SK-N-SH treated with all-trans-retinoic acid at 6 μM for 48 hours (cell line): ENCODE measurements at regions not wholly inside any gene's neighbourhood (a gene's known extent, or its start where the extent isn't known, plus 50 kb on each side); places are given as distances from the start of the nearest gene placed in this dataset.

ENCODE experiments used
- ATAC-seq: fragments of 200-7000 bp; cut with Tn5 transposase; 3 replicates; pipeline ENCODE4 v1.9.1; 2020; ENCODE audit warnings: mild to moderate bottlenecking, moderate library complexity
- ARNTL ChIP-seq: fragments of 450-650 bp; formaldehyde crosslinking; IDR thresholded peaks from 2 replicates; pipeline ENCODE4 v1.5.0; 2020; ENCODE audit warnings: low read depth, mild to moderate bottlenecking, moderate library complexity, borderline replicate concordance
- BACH2 ChIP-seq: fragments of 250-450 bp; sonication (Bioruptor Pico); IDR thresholded peaks from 2 replicates; pipeline ENCODE4 v1.9.0; 2021; ENCODE audit warnings: mild to moderate bottlenecking, borderline replicate concordance
- CSDC2 ChIP-seq: fragments of 250-450 bp; sonication (Bioruptor Pico); IDR thresholded peaks from 2 replicates; pipeline ENCODE4 v1.5.0; 2020; ENCODE audit warnings: mild to moderate bottlenecking, moderate library complexity
- CSRNP3 ChIP-seq: fragments of 250-450 bp; sonication (Bioruptor Pico); IDR thresholded peaks from 2 replicates; pipeline ENCODE4 v1.5.1; 2021; ENCODE audit warnings: mild to moderate bottlenecking, moderate library complexity
- GLIS3 ChIP-seq: fragments of 250-450 bp; sonication (Bioruptor Pico); IDR thresholded peaks from 2 replicates; pipeline ENCODE4 v1.5.0; 2020; ENCODE audit warnings: mild to moderate bottlenecking, moderate library complexity
- ISL1 ChIP-seq: fragments of 250-450 bp; sonication (Bioruptor Pico); IDR thresholded peaks from 2 replicates; pipeline ENCODE4 v2.1.2; 2022; ENCODE audit warnings: mild to moderate bottlenecking, moderate library complexity
- OSR1 ChIP-seq: fragments of 250-450 bp; sonication (Bioruptor Pico); IDR thresholded peaks from 2 replicates; pipeline ENCODE4 v1.8.0; 2022; ENCODE audit warnings: moderate library complexity, mild to moderate bottlenecking, inconsistent platforms
- SNAI2 ChIP-seq: fragments of 250-450 bp; sonication (Bioruptor Pico); IDR thresholded peaks from 2 replicates; pipeline ENCODE4 v1.5.0; 2020; ENCODE audit warnings: mild to moderate bottlenecking, moderate library complexity
- TCF4 ChIP-seq: fragments of 250-450 bp; sonication (Bioruptor Pico); IDR thresholded peaks from 2 replicates; pipeline ENCODE4 v1.8.0; 2021; ENCODE audit warnings: mild to moderate bottlenecking, moderate library complexity, borderline replicate concordance
- TOX ChIP-seq: fragments of 250-450 bp; sonication (Bioruptor Pico); IDR thresholded peaks from 2 replicates; pipeline ENCODE4 v1.8.0; 2021; ENCODE audit warnings: mild to moderate bottlenecking, moderate library complexity, borderline replicate concordance
- ZC3H10 ChIP-seq: fragments of 250-450 bp; sonication (Bioruptor Pico); IDR thresholded peaks from 2 replicates; pipeline ENCODE4 v1.5.1; 2021; ENCODE audit warnings: mild to moderate bottlenecking, moderate library complexity
- ZFP30 ChIP-seq: fragments of 450-650 bp; formaldehyde crosslinking; IDR thresholded peaks from 2 replicates; pipeline ENCODE4 v1.5.0; 2022; ENCODE audit warnings: mild to moderate bottlenecking, moderate library complexity
- ZNF565 ChIP-seq: fragments of 450-650 bp; formaldehyde crosslinking; conservative IDR thresholded peaks from 2 replicates; pipeline ENCODE4 v1.5.0; 2020; ENCODE audit warnings: low read depth, mild to moderate bottlenecking, moderate library complexity
- ZNF70 ChIP-seq: fragments of 450-650 bp; formaldehyde crosslinking; IDR thresholded peaks from 2 replicates; pipeline ENCODE4 v1.5.0; 2020; ENCODE audit warnings: mild to moderate bottlenecking, moderate library complexity
- ZNF8 ChIP-seq: fragments of 450-650 bp; formaldehyde crosslinking; IDR thresholded peaks from 2 replicates; pipeline ENCODE4 v1.5.0; 2020; ENCODE audit warnings: mild to moderate bottlenecking, moderate library complexity
- TF ChIP-seq, protein P1 (sequence below): fragments of 250-450 bp; sonication (Bioruptor Pico); IDR thresholded peaks from 2 replicates; pipeline ENCODE4 v1.8.0; 2021; ENCODE audit warnings: low read depth, mild to moderate bottlenecking, moderate library complexity, borderline replicate concordance
- TF ChIP-seq, protein P2 (sequence below): fragments of 250-450 bp; sonication (Bioruptor Pico); IDR thresholded peaks from 2 replicates; pipeline ENCODE4 v1.5.0; 2020; ENCODE audit warnings: mild to moderate bottlenecking, moderate library complexity
- TF ChIP-seq, protein P3 (sequence below): fragments of 250-450 bp; sonication (Bioruptor Pico); IDR thresholded peaks from 2 replicates; pipeline ENCODE4 v1.5.1; 2020; ENCODE audit warnings: low read depth, mild to moderate bottlenecking, moderate library complexity

DNA sequence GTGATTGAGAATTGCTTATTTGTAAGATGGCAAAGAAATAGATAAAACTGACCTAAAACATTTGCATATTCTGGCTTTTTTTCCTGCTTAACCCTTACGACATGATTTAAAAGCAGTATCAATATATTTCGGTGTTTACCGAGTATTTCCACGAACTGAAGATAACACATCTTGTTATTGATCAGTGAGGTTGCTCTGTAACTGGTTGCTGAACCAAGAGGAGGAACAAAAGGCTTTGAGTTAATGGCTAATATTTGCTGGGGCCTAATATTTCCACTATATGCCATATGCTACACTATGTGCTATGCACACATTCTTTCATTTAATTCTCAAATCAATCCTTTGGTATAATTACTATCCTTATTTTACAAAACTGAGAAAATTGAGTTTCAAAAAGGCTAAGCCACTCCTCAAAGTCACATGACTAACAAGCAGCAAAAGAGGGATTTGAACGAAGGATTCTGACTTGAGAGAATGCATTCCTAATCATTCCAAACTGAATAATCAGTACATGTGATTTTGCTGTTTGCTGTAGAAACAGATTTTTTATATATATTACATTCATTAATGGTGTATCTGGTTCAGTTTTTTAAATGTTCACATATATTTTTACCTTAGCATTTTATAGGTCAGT, 346.0 kb downstream of the USP25 start:
- no peak for ATAC-seq
- TF ChIP-seq GLIS3 (no peak), ARNTL (CRISPR knock-in tag) (no peak), ISL1 (CRISPR knock-in tag) (no peak), BACH2 (CRISPR knock-in tag) (no peak), ZC3H10 (CRISPR knock-in tag) (no peak), TOX (CRISPR knock-in tag) (no peak), CSDC2 (CRISPR knock-in tag) (no peak)
- TF ChIP-seq, protein P1, sequence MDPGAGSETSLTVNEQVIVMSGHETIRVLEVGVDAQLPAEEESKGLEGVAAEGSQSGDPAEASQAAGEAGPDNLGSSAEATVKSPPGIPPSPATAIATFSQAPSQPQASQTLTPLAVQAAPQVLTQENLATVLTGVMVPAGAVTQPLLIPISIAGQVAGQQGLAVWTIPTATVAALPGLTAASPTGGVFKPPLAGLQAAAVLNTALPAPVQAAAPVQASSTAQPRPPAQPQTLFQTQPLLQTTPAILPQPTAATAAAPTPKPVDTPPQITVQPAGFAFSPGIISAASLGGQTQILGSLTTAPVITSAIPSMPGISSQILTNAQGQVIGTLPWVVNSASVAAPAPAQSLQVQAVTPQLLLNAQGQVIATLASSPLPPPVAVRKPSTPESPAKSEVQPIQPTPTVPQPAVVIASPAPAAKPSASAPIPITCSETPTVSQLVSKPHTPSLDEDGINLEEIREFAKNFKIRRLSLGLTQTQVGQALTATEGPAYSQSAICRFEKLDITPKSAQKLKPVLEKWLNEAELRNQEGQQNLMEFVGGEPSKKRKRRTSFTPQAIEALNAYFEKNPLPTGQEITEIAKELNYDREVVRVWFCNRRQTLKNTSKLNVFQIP: no peak

GRCh38 chr21:16076465-16076864, 346.7 kb downstream of the USP25 start:
- ATAC-seq: no peak
- no peak for TF ChIP-seq BACH2 (CRISPR knock-in tag)
- TF ChIP-seq TOX (CRISPR knock-in tag): no peak
- no peak for TF ChIP-seq ZNF70 (CRISPR knock-in tag)
- TF ChIP-seq OSR1 (CRISPR knock-in tag): no peak
- TF ChIP-seq GLIS3: no peak
- no peak for TF ChIP-seq ISL1 (CRISPR knock-in tag)
- TF ChIP-seq SNAI2 (CRISPR knock-in tag): no peak
- no peak for TF ChIP-seq CSRNP3 (CRISPR knock-in tag)
- TF ChIP-seq, protein P2, sequence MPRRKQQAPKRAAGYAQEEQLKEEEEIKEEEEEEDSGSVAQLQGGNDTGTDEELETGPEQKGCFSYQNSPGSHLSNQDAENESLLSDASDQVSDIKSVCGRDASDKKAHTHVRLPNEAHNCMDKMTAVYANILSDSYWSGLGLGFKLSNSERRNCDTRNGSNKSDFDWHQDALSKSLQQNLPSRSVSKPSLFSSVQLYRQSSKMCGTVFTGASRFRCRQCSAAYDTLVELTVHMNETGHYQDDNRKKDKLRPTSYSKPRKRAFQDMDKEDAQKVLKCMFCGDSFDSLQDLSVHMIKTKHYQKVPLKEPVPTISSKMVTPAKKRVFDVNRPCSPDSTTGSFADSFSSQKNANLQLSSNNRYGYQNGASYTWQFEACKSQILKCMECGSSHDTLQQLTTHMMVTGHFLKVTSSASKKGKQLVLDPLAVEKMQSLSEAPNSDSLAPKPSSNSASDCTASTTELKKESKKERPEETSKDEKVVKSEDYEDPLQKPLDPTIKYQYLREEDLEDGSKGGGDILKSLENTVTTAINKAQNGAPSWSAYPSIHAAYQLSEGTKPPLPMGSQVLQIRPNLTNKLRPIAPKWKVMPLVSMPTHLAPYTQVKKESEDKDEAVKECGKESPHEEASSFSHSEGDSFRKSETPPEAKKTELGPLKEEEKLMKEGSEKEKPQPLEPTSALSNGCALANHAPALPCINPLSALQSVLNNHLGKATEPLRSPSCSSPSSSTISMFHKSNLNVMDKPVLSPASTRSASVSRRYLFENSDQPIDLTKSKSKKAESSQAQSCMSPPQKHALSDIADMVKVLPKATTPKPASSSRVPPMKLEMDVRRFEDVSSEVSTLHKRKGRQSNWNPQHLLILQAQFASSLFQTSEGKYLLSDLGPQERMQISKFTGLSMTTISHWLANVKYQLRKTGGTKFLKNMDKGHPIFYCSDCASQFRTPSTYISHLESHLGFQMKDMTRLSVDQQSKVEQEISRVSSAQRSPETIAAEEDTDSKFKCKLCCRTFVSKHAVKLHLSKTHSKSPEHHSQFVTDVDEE (CRISPR knock-in tag): no peak
- TF ChIP-seq, protein P1: no peak
- TF ChIP-seq ZNF8 (CRISPR knock-in tag): no peak
- TF ChIP-seq ZFP30 (CRISPR knock-in tag): no peak
- TF ChIP-seq CSDC2 (CRISPR knock-in tag): no peak
- TF ChIP-seq ZC3H10 (CRISPR knock-in tag): no peak
- no peak for TF ChIP-seq TCF4 (CRISPR knock-in tag)
- TF ChIP-seq, all 23 proteins: peak for 0

DNA sequence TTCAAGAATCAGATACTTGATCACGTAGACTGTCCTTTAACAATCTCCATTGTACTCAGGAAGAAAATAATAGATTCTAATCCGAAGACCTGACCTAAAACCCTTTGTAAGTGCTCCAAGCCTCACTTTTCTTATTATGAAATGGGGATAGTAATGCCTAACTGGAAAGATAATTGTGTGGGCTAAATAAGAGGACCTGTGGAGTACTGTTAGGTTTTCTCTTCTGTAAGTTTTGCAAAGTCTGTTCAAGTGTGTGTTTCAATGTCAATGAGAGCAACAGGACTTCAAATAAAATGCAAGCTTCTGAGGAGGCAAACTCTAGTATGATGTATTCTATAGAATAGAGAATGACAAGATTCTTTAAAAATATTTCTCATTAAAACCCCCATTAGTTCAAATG, 348.6 kb downstream of the USP25 start:
- TF ChIP-seq, protein P3, sequence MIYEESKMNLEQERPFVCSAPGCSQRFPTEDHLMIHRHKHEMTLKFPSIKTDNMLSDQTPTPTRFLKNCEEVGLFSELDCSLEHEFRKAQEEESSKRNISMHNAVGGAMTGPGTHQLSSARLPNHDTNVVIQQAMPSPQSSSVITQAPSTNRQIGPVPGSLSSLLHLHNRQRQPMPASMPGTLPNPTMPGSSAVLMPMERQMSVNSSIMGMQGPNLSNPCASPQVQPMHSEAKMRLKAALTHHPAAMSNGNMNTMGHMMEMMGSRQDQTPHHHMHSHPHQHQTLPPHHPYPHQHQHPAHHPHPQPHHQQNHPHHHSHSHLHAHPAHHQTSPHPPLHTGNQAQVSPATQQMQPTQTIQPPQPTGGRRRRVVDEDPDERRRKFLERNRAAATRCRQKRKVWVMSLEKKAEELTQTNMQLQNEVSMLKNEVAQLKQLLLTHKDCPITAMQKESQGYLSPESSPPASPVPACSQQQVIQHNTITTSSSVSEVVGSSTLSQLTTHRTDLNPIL (CRISPR knock-in tag): no peak
- TF ChIP-seq OSR1 (CRISPR knock-in tag) (no peak), CSRNP3 (CRISPR knock-in tag) (no peak), ZFP30 (CRISPR knock-in tag) (no peak), SNAI2 (CRISPR knock-in tag) (no peak), TCF4 (CRISPR knock-in tag) (no peak), ZNF565 (CRISPR knock-in tag) (no peak), BACH2 (CRISPR knock-in tag) (no peak), ISL1 (CRISPR knock-in tag) (no peak), ARNTL (CRISPR knock-in tag) (no peak), CSDC2 (CRISPR knock-in tag) (no peak)
- TF ChIP-seq, protein P1: no peak
- no peak for ATAC-seq
